ENCODE measurements at regions not wholly inside any gene's neighbourhood (a gene's known extent, or its start where the extent isn't known, plus 50 kb on each side); places are given as distances from the start of the nearest gene placed in this dataset.

DNA sequence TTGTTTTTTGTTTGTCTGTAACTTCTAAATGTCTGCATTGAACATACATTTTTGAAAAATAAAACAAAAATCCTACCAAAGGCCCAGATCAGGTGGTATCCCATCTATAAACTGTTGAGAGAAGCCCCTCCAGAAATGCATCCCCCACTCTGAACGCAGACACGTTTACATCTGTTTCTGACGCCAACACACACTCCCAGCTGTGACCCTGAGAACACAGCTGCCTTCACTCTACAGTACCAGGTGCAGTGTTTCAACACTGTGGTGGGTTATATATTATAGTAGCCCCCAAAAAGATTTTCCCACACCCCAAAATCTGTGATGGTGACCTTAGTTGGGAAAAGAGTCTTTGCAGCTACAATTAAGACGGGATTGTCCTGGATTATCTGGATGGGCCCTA is 199.1 kb upstream of the JARID2 start:
- Histone ChIP-seq H3K27ac (no peak overlapping the region), H3K4me1 (no peaks in the 10 kb centered on the region), H3K4me3 (no peak overlapping the region), H3K27me3 (no peaks in the 10 kb centered on the region), H3K36me3 (no peaks in the 10 kb centered on the region), H3K9me3 (no peaks in the 10 kb centered on the region)
- intact Hi-C loops (cut with DNase I), result no loop called here
- DNase-seq (ENCODE audit: low spot score in 2 of 2), result no peak
- TF ChIP-seq, protein P1, sequence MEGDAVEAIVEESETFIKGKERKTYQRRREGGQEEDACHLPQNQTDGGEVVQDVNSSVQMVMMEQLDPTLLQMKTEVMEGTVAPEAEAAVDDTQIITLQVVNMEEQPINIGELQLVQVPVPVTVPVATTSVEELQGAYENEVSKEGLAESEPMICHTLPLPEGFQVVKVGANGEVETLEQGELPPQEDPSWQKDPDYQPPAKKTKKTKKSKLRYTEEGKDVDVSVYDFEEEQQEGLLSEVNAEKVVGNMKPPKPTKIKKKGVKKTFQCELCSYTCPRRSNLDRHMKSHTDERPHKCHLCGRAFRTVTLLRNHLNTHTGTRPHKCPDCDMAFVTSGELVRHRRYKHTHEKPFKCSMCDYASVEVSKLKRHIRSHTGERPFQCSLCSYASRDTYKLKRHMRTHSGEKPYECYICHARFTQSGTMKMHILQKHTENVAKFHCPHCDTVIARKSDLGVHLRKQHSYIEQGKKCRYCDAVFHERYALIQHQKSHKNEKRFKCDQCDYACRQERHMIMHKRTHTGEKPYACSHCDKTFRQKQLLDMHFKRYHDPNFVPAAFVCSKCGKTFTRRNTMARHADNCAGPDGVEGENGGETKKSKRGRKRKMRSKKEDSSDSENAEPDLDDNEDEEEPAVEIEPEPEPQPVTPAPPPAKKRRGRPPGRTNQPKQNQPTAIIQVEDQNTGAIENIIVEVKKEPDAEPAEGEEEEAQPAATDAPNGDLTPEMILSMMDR (IDR thresholded peaks at IDR 0.05), result no peak

DNA sequence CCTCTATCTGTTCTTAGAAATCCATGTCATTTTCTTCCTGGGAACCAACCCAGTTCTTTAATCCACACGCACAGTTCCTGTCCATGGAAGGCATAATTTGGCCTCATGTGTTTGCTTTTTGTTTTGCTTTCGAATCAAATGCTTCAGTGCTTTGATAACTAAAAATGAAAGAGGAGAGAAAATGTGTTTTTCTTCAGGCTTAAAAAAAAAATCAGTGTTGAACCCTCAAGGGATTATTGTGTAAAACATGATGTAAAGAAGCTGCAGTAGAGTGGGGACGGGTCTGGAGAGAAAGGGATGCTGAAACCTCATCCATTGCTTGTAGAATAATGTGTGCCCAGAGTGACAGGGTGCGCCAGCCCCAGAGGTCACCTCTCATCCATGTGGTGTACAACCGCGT is 197.5 kb upstream of the JARID2 start:
- no peaks in the 10 kb centered on the region for H3K27me3 ChIP-seq
- TF ChIP-seq, protein P1 (IDR thresholded peaks at IDR 0.05), result no peak
- no peaks in the 10 kb centered on the region for H3K4me1 ChIP-seq
- no peak overlapping the region for H3K27ac ChIP-seq
- no peaks in the 10 kb centered on the region for H3K9me3 ChIP-seq
- no peak for DNase-seq (ENCODE audit: low spot score in 2 of 2)
- H3K36me3 ChIP-seq, result no peaks in the 10 kb centered on the region
- intact Hi-C loops (cut with DNase I), result no loop called here
- H3K4me3 ChIP-seq, result no peak overlapping the region

DNA sequence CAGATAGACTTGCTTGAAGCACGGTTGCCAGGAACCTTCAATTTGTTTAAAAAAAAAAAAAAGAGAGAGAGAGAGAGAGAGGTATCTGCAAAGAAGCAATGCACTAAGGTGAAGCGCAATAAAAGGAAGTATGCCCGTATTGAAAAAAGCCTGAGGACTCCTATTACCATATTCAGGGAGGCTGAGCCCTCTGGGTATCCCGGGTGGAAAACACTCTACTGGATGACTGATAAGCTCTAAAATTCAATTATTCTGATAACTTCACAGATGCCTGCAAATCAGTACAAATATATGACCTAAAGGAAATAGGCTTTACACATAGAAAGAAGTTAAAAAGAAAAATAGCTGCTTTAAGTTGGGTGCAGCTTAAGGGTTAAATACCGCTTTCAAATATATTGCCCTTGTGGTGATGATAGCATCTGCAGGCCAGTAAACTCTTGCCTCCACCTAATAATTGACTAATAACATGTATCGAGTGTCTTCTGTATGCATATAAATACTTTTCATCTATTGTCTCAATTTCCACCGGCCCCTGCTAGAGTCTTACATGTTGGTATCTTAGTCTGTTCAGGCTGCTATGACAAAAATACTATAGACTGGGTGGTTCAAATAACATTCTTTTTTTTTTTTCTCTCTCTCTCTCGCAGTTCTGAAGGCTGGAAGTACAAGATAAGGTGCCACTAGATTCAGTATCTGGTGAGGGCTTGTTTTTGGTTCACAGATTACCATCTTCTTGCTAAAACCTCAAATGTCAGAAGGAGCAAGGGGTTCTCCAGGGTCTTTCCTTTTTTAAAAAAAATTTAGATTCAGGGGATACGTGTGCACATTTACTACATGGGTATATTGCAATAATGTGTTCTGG is 187.4 kb upstream of the JARID2 start:
- H3K27ac ChIP-seq, result no peak overlapping the region
- no peaks in the 10 kb centered on the region for H3K36me3 ChIP-seq
- DNase-seq (ENCODE audit: low spot score in 2 of 2), result no peak
- H3K27me3 ChIP-seq, result no peaks in the 10 kb centered on the region
- TF ChIP-seq, protein P1 (IDR thresholded peaks at IDR 0.05), result no peak
- H3K4me1 ChIP-seq, result no peaks in the 10 kb centered on the region
- H3K9me3 ChIP-seq, result no peaks in the 10 kb centered on the region
- intact Hi-C loops (cut with DNase I), result no loop called here
- no peak overlapping the region for H3K4me3 ChIP-seq

DNA sequence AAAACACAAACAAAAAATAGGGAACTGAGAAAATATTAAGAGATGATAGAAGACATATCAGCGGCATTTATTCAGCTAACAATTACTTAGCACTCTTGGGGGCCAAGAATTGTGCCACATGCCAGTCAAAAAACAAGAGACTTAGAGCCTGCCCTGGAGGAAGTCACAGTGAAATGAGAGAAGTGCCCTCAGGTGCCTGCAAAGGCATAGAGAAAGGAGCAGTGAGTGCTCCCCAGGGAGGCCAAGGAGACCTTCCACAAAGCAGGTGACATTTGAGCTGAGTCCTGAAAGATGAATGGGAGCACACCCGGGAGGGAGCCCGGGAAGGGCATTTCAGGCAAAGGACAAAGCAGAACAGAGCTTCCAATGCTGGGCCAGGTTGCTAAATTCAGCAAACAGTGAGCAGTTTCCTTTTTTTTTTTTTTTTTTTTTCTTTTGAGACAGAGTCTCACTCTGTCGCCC is 184.7 kb upstream of the JARID2 start:
- intact Hi-C loops (cut with DNase I), result no loop called here
- no peaks in the 10 kb centered on the region for H3K36me3 ChIP-seq
- TF ChIP-seq, protein P1 (IDR thresholded peaks at IDR 0.05), result no peak
- no peak for DNase-seq (ENCODE audit: low spot score in 2 of 2)
- no peaks in the 10 kb centered on the region for H3K9me3 ChIP-seq
- no peaks in the 10 kb centered on the region for H3K27me3 ChIP-seq
- H3K4me3 ChIP-seq, result no peak overlapping the region
- no peaks in the 10 kb centered on the region for H3K4me1 ChIP-seq
- no peak overlapping the region for H3K27ac ChIP-seq

DNA sequence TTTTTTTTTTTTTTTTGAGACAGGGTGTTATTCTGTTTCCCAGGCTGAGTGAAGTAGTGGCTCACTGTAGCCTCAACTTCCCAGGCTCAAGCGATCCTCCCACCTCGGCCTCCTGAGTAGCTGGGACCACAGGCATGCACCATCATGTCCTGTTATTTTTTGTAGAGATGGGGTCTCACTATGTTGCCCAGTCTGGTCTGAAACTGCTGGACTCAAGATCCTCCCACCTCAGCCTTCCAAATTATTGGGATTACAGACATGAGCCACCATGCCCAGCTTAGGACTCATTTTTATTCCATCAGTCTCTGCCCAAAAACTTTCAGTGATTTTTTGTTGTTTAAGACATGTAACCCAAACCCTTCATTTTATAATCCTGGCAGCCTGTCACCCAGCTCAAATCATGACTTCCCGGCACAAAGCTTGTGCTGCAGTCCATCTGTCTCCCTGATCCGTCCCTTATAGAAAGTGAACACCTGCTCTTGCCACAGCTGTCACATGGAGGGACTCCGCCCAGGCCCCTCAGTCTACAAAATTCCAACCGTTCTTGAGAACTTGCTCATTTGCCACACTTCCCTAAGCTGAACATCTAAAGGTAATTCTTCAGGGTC is 183.9 kb upstream of the JARID2 start:
- intact Hi-C loops (cut with DNase I), result no loop called here
- H3K4me1 ChIP-seq, result no peaks in the 10 kb centered on the region

More for the DNA sequence above, 183.9 kb upstream of the JARID2 start:
- DNase-seq (ENCODE audit: low spot score in 2 of 2), result no peak
- Histone ChIP-seq H3K36me3 (no peaks in the 10 kb centered on the region), H3K27me3 (no peaks in the 10 kb centered on the region), H3K27ac (no peak overlapping the region), H3K9me3 (no peaks in the 10 kb centered on the region), H3K4me3 (no peak overlapping the region)
- TF ChIP-seq, protein P1 (IDR thresholded peaks at IDR 0.05), result no peak
